ENCODE measurements at regions not wholly inside any gene's neighbourhood (a gene's known extent, or its start where the extent isn't known, plus 50 kb on each side); places are given as distances from the start of the nearest gene placed in this dataset.

- DNase-seq (no peak), ATAC-seq (ENCODE audit: low read depth) (no peak)
- no peak overlapping the region for H3K27ac Mint-ChIP-seq
- Histone ChIP-seq H3K4me3 (ENCODE audit: control extremely low read depth in 1 of 5, extremely low read depth in 1 of 5, insufficient read depth in 1 of 5, low read depth in 2 of 5, low read length in 4 of 5) (no peak overlapping the region), H3K4me1 (ENCODE audit: control insufficient read depth in 2 of 2, insufficient read depth in 2 of 2, low read length in 2 of 2) (peaks cover 0 to 4% of the 10 kb centered on the region in 2 donors), H3K9ac (ENCODE audit: low read length) (no peak overlapping the region), H3K79me2 (ENCODE audit: control insufficient read depth, insufficient read depth, low read length) (no peaks in the 10 kb centered on the region), H3K27me3 (replicated peaks in 1 of 4; ENCODE audit: control extremely low read depth in 1 of 4, control insufficient read depth in 3 of 4, insufficient read depth in 4 of 4, low read length in 3 of 4) (peaks cover 0 to 7% (median 0%) of the 10 kb centered on the region in 4 experiments), H4K20me1 (ENCODE audit: control insufficient read depth, insufficient read depth, low read length, poor library complexity, severe bottlenecking) (no peaks in the 10 kb centered on the region), H3K27ac (ENCODE audit: low read length in 2 of 2) (no peak overlapping the region), H3K4me2 (replicated peaks; ENCODE audit: low read depth, low read length, poor library complexity, severe bottlenecking) (no peak overlapping the region), H2AFZ (ENCODE audit: insufficient read depth, low read depth, low read length, poor library complexity, severe bottlenecking) (no peak overlapping the region), H3K9me3 (ENCODE audit: control extremely low read depth in 1 of 3, control insufficient read depth in 2 of 3, insufficient read depth in 1 of 3, low read length in 2 of 3) (peaks cover 0 to 4% (median 0%) of the 10 kb centered on the region in 3 donors), H3K36me3 (replicated peaks in 1 of 2; ENCODE audit: control extremely low read depth in 1 of 2, control insufficient read depth in 1 of 2, extremely low read depth in 1 of 2, insufficient read depth in 2 of 2, low read length in 1 of 2) (no peaks in the 10 kb centered on the region)
- H3K4me3 Mint-ChIP-seq, result no peak overlapping the region
- POLR2A ChIA-PET, result no interaction called here
- CTCF ChIA-PET, result no interaction called here
- 99% methylated on average over 7 of the region's 13 CpGs for WGBS (ENCODE audit: insufficient coverage)
- peaks cover 4% of the 10 kb centered on the region for H3K9me3 Mint-ChIP-seq (ENCODE audit: insufficient read depth)
- H3K4me1 Mint-ChIP-seq, result peaks cover 5% of the 10 kb centered on the region
- intact Hi-C loops (cut with micrococcal nuclease), result no loop called here
- no peak for TF ChIP-seq EZH2 (IDR thresholded peaks at IDR 0.05; ENCODE audit: borderline replicate concordance, insufficient read depth, low read depth, low read length, poor library complexity, severe bottlenecking)
- TF ChIP-seq CTCF (IDR thresholded peaks at IDR 0.05), result no peak
- H3K27me3 Mint-ChIP-seq, result peaks cover 29% of the 10 kb centered on the region
These were observed 58.5 kb upstream of the S1PR3 start for GRCh38 chr9:88932766-88933165.

GRCh38 chr9:88933607-88934379 is 57.5 kb upstream of the S1PR3 start:
- Mint-ChIP-seq H3K27ac (no peak overlapping the region), H3K9me3 (ENCODE audit: insufficient read depth) (peaks cover 4% of the 10 kb centered on the region), H3K4me3 (no peak overlapping the region), H3K4me1 (peaks cover 2% of the 10 kb centered on the region), H3K27me3 (peaks cover 29% of the 10 kb centered on the region)
- Histone ChIP-seq H3K4me3 (ENCODE audit: control extremely low read depth in 1 of 5, extremely low read depth in 1 of 5, insufficient read depth in 1 of 5, low read depth in 2 of 5, low read length in 4 of 5) (no peak overlapping the region), H3K4me2 (replicated peaks; ENCODE audit: low read depth, low read length, poor library complexity, severe bottlenecking) (no peak overlapping the region), H4K20me1 (ENCODE audit: control insufficient read depth, insufficient read depth, low read length, poor library complexity, severe bottlenecking) (no peaks in the 10 kb centered on the region), H3K27ac (ENCODE audit: low read length in 2 of 2) (no peak overlapping the region), H3K27me3 (replicated peaks in 1 of 4; ENCODE audit: control extremely low read depth in 1 of 4, control insufficient read depth in 3 of 4, insufficient read depth in 4 of 4, low read length in 3 of 4) (peaks cover 0 to 7% (median 0%) of the 10 kb centered on the region in 4 experiments), H3K9ac (ENCODE audit: low read length) (no peak overlapping the region), H3K9me3 (ENCODE audit: control extremely low read depth in 1 of 3, control insufficient read depth in 2 of 3, insufficient read depth in 1 of 3, low read length in 2 of 3) (peaks cover 0 to 4% (median 0%) of the 10 kb centered on the region in 3 donors), H2AFZ (ENCODE audit: insufficient read depth, low read depth, low read length, poor library complexity, severe bottlenecking) (no peak overlapping the region), H3K36me3 (replicated peaks in 1 of 2; ENCODE audit: control extremely low read depth in 1 of 2, control insufficient read depth in 1 of 2, extremely low read depth in 1 of 2, insufficient read depth in 2 of 2, low read length in 1 of 2) (no peaks in the 10 kb centered on the region), H3K79me2 (ENCODE audit: control insufficient read depth, insufficient read depth, low read length) (no peaks in the 10 kb centered on the region), H3K4me1 (ENCODE audit: control insufficient read depth in 2 of 2, insufficient read depth in 2 of 2, low read length in 2 of 2) (no peaks in the 10 kb centered on the region)
- WGBS (ENCODE audit: insufficient coverage), result 34% methylated on average over 10 of the region's 11 CpGs
- POLR2A ChIA-PET, result no interaction called here
- TF ChIP-seq EZH2 (IDR thresholded peaks at IDR 0.05; ENCODE audit: borderline replicate concordance, insufficient read depth, low read depth, low read length, poor library complexity, severe bottlenecking), result no peak
- TF ChIP-seq CTCF (IDR thresholded peaks at IDR 0.05), result no peak
- CTCF ChIA-PET, result no interaction called here
- DNase-seq (no peak), ATAC-seq (ENCODE audit: low read depth) (no peak)
- intact Hi-C loops (cut with micrococcal nuclease), result no loop called here

Data from B cell (primary cell).